PC-9 (cell line): ENCODE measurements at regions not wholly inside any gene's neighbourhood (a gene's known extent, or its start where the extent isn't known, plus 50 kb on each side); places are given as distances from the start of the nearest gene placed in this dataset.

Source experiments
- CTCF ChIP-seq: fragments of 200-600 bp; sonication (generic); conservative IDR thresholded peaks from 2 replicates; pipeline ENCODE4 v1.6.1; 2017; ENCODE audit warnings: mixed run types, antibody characterized with exemption, mild to moderate bottlenecking, moderate library complexity
- EZH2 ChIP-seq: fragments of 200-600 bp; sonication (generic); IDR thresholded peaks from 2 replicates; pipeline ENCODE4 v1.8.0; 2017; ENCODE audit warnings: antibody characterized with exemption, low read depth

- TF ChIP-seq CTCF (no peak), EZH2 (no peak)
Observed at GRCh38 chr4:127580891-127581290, 51.9 kb upstream of the INTU start.
